IPS-15b (cell line): ENCODE measurements at regions not wholly inside any gene's neighbourhood (a gene's known extent, or its start where the extent isn't known, plus 50 kb on each side); places are given as distances from the start of the nearest gene placed in this dataset.

Source experiments
- H3K27me3 ChIP-seq: one replicate; pipeline ENCODE4 v1.6.1; 2013; ENCODE audit warnings: low read length; ENCODE audit not compliant: control insufficient read depth, insufficient read depth
- H3K36me3 ChIP-seq: one replicate; pipeline ENCODE4 v1.6.1; 2013; ENCODE audit warnings: low read length; ENCODE audit not compliant: control insufficient read depth, insufficient read depth
- H3K4me1 ChIP-seq: one replicate; pipeline ENCODE4 v1.6.1; 2013; ENCODE audit warnings: mild to moderate bottlenecking, low read length; ENCODE audit not compliant: control insufficient read depth, insufficient read depth
- H3K4me3 ChIP-seq: one replicate; pipeline ENCODE4 v1.5.1; 2013; ENCODE audit warnings: low read depth, low read length
- H3K9ac ChIP-seq: one replicate; pipeline ENCODE4 v1.6.1; 2013; ENCODE audit warnings: low read depth, mild to moderate bottlenecking, low read length
- H3K9me3 ChIP-seq: one replicate; pipeline ENCODE4 v1.6.1; 2013; ENCODE audit warnings: mild to moderate bottlenecking, low read length; ENCODE audit not compliant: control insufficient read depth, insufficient read depth

GRCh38 chr1:96388421-96389310, 332.9 kb upstream of the PTBP2 start:
- H3K4me3 ChIP-seq: no peak overlapping the region
- no peak overlapping the region for H3K9ac ChIP-seq
- no peaks in the 10 kb centered on the region for H3K9me3 ChIP-seq
- no peaks in the 10 kb centered on the region for H3K27me3 ChIP-seq
- no peaks in the 10 kb centered on the region for H3K36me3 ChIP-seq
- no peaks in the 10 kb centered on the region for H3K4me1 ChIP-seq

- no peaks in the 10 kb centered on the region for H3K4me1 ChIP-seq
- H3K27me3 ChIP-seq: no peaks in the 10 kb centered on the region
- no peaks in the 10 kb centered on the region for H3K9me3 ChIP-seq
- H3K4me3 ChIP-seq: no peak overlapping the region
- no peaks in the 10 kb centered on the region for H3K36me3 ChIP-seq
- no peak overlapping the region for H3K9ac ChIP-seq
Measured at GRCh38 chr1:96400089-96400488, 321.5 kb upstream of the PTBP2 start.

- Histone ChIP-seq H3K4me1 (no peaks in the 10 kb centered on the region), H3K9ac (no peak overlapping the region), H3K9me3 (no peaks in the 10 kb centered on the region), H3K27me3 (no peaks in the 10 kb centered on the region), H3K36me3 (no peaks in the 10 kb centered on the region), H3K4me3 (no peak overlapping the region)
Measured at GRCh38 chr1:96409087-96409486, 312.5 kb upstream of the PTBP2 start.

- Histone ChIP-seq H3K9me3 (no peaks in the 10 kb centered on the region), H3K4me1 (no peaks in the 10 kb centered on the region), H3K27me3 (no peaks in the 10 kb centered on the region), H3K36me3 (no peaks in the 10 kb centered on the region), H3K9ac (no peak overlapping the region), H3K4me3 (no peak overlapping the region)
Measured at GRCh38 chr1:96409689-96410088, 311.9 kb upstream of the PTBP2 start.

- Histone ChIP-seq H3K4me3 (no peak overlapping the region), H3K36me3 (no peaks in the 10 kb centered on the region)
Measured at GRCh38 chr1:96411006-96411405, 310.6 kb upstream of the PTBP2 start.

GRCh38 chr1:96414598-96414997, 307.0 kb upstream of the PTBP2 start:
- Histone ChIP-seq H3K36me3 (no peaks in the 10 kb centered on the region), H3K4me1 (no peaks in the 10 kb centered on the region), H3K9ac (no peak overlapping the region), H3K9me3 (no peaks in the 10 kb centered on the region), H3K4me3 (no peak overlapping the region), H3K27me3 (no peaks in the 10 kb centered on the region)

More at GRCh38 chr1:96411006-96411405, 310.6 kb upstream of the PTBP2 start:
- no peaks in the 10 kb centered on the region for H3K9me3 ChIP-seq
- H3K4me1 ChIP-seq: no peaks in the 10 kb centered on the region
- H3K9ac ChIP-seq: no peak overlapping the region
- no peaks in the 10 kb centered on the region for H3K27me3 ChIP-seq

- H3K36me3 ChIP-seq: no peaks in the 10 kb centered on the region
Measured at GRCh38 chr1:96416111-96416595, 305.4 kb upstream of the PTBP2 start.

GRCh38 chr1:96416701-96417444, 304.7 kb upstream of the PTBP2 start:
- H3K9ac ChIP-seq: no peak overlapping the region
- no peaks in the 10 kb centered on the region for H3K4me1 ChIP-seq
- H3K4me3 ChIP-seq: no peak overlapping the region
- H3K36me3 ChIP-seq: no peaks in the 10 kb centered on the region
- H3K9me3 ChIP-seq: no peaks in the 10 kb centered on the region
- no peaks in the 10 kb centered on the region for H3K27me3 ChIP-seq

More at GRCh38 chr1:96416111-96416595, 305.4 kb upstream of the PTBP2 start:
- H3K4me1 ChIP-seq: no peaks in the 10 kb centered on the region
- no peak overlapping the region for H3K9ac ChIP-seq
- no peaks in the 10 kb centered on the region for H3K9me3 ChIP-seq
- no peaks in the 10 kb centered on the region for H3K27me3 ChIP-seq
- H3K4me3 ChIP-seq: no peak overlapping the region

GRCh38 chr1:96418969-96419368, 302.6 kb upstream of the PTBP2 start:
- Histone ChIP-seq H3K9me3 (no peaks in the 10 kb centered on the region), H3K36me3 (no peaks in the 10 kb centered on the region), H3K4me3 (no peak overlapping the region), H3K9ac (no peak overlapping the region), H3K4me1 (no peaks in the 10 kb centered on the region), H3K27me3 (no peaks in the 10 kb centered on the region)

GRCh38 chr1:96424877-96425276, 296.7 kb upstream of the PTBP2 start:
- H3K27me3 ChIP-seq: no peaks in the 10 kb centered on the region
- H3K4me1 ChIP-seq: no peaks in the 10 kb centered on the region
- H3K9me3 ChIP-seq: no peaks in the 10 kb centered on the region
- no peak overlapping the region for H3K4me3 ChIP-seq
- no peak overlapping the region for H3K9ac ChIP-seq
- no peaks in the 10 kb centered on the region for H3K36me3 ChIP-seq

GRCh38 chr1:96425382-96426129, 296.0 kb upstream of the PTBP2 start:
- Histone ChIP-seq H3K27me3 (no peaks in the 10 kb centered on the region), H3K36me3 (no peaks in the 10 kb centered on the region), H3K4me1 (no peaks in the 10 kb centered on the region), H3K4me3 (no peak overlapping the region), H3K9me3 (no peaks in the 10 kb centered on the region), H3K9ac (no peak overlapping the region)
